HCT116 (cell line): ENCODE measurements at regions not wholly inside any gene's neighbourhood (a gene's known extent, or its start where the extent isn't known, plus 50 kb on each side); places are given as distances from the start of the nearest gene placed in this dataset.

ENCODE experiments used
- ATAC-seq: fragments of 200-7000 bp; cut with Tn5 transposase; 2 replicates; pipeline ENCODE4 v1.9.1; 2020; ENCODE audit warnings: mild to moderate bottlenecking, moderate library complexity
- BruUV-seq: library from RNA; stranded (reverse); fragments of 400-500 nt; replicated peaks from 2 replicates; lab custom pipeline; 2021; lab: Mats Ljungman, UMichigan
- CTCF ChIA-PET: fragments of 300-600 bp; sonication (Branson Sonifier 250); formaldehyde crosslinking; loops from one replicate; lab custom pipeline; 2021; ENCODE audit warnings: antibody characterized with exemption; lab: Charles Lee
- POLR2A ChIA-PET: fragments of 300-600, 350-600 bp; sonication (Branson Sonifier 250); formaldehyde crosslinking; loops from one replicate; lab custom pipeline; 2021; ENCODE audit warnings: antibody characterized with exemption; lab: Charles Lee
- RAD21 ChIA-PET, 2 experiments: fragments of 300-600 bp; sonication (Branson Sonifier 250); formaldehyde crosslinking; loops; one replicate each; lab custom pipeline; 2023; ENCODE audit warnings: low total read pairs in 2 of 2; ENCODE audit not compliant: uncharacterized antibody in 2 of 2, unreplicated experiment in 2 of 2, low non-redundant PET in 1 of 2; lab: Charles Lee
- DNase-seq: peaks from one replicate; pipeline ENCODE4 v3.0.0-alpha.2; 2010; ENCODE audit warnings: low read depth, low spot score
- H2AFZ ChIP-seq: fragments of 200-600 bp; shearing (Covaris generic), sonication (generic); 2 replicates; pipeline ENCODE4 v1.6.1; 2017; ENCODE audit warnings: low read depth, mixed run types, mixed read lengths, antibody characterized with exemption, low read length; ENCODE audit not compliant: poor library complexity, severe bottlenecking
- H3K27ac ChIP-seq: 2 replicates; pipeline ENCODE4 v1.5.1; 2012; ENCODE audit warnings: low read depth, low read length
- H3K27me3 ChIP-seq: fragments of 200-600 bp; sonication (generic); 2 replicates; pipeline ENCODE4 v1.6.1; 2016; ENCODE audit warnings: mixed run types, low read length, mixed read lengths; ENCODE audit not compliant: insufficient read depth
- H3K36me3 ChIP-seq, 2 experiments: fragments of 200-500 bp in 1 of 2; fragments of 200-600 bp in 1 of 2; sonication (Bioruptor generic) in 1 of 2; sonication (generic) in 1 of 2; 2 replicates each; pipeline versions ENCODE4 v1.5.1 to v1.6.1; 2014 to 2016; ENCODE audit warnings: low read length in 2 of 2, inconsistent platforms in 1 of 2, mixed read lengths in 1 of 2, mixed run types in 1 of 2; ENCODE audit not compliant: insufficient read depth in 2 of 2, control insufficient read depth in 1 of 2
- H3K4me1 ChIP-seq, 2 experiments: fragments of 200-600 bp in 1 of 2; sonication (generic) in 1 of 2; 2 replicates each; pipeline versions ENCODE4 v1.5.1 to v1.6.1; 2012 to 2017; ENCODE audit warnings: low read length in 2 of 2, inconsistent platforms in 1 of 2, mild to moderate bottlenecking in 1 of 2, mixed read lengths in 1 of 2, mixed run types in 1 of 2, moderate library complexity in 1 of 2; ENCODE audit not compliant: insufficient read depth in 2 of 2, control insufficient read depth in 1 of 2
- H3K4me2 ChIP-seq: fragments of 200-600 bp; sonication (generic); 2 replicates; pipeline ENCODE4 v1.6.1; 2017; ENCODE audit warnings: mixed run types, low read length, mixed read lengths
- H3K4me3 ChIP-seq, 2 experiments: fragments of 200-600 bp in 1 of 2; sonication (generic) in 1 of 2; replicated peaks in 1 of 2; 2 replicates each; pipeline ENCODE4 v1.5.1; 2011 to 2016; ENCODE audit warnings: low read length in 2 of 2, control low read depth in 1 of 2, low read depth in 1 of 2, mild to moderate bottlenecking in 1 of 2, mixed read lengths in 1 of 2, mixed run types in 1 of 2
- H3K79me2 ChIP-seq: fragments of 200-600 bp; sonication (generic); 2 replicates; pipeline ENCODE4 v1.6.1; 2017; ENCODE audit warnings: mild to moderate bottlenecking, mixed run types, low read length, moderate library complexity, mixed read lengths; ENCODE audit not compliant: insufficient read depth
- H3K9ac ChIP-seq: fragments of 200-600 bp; sonication (generic); 2 replicates; pipeline ENCODE4 v1.6.1; 2016; ENCODE audit warnings: low read length, mixed read lengths
- H3K9me2 ChIP-seq: fragments of 200-600 bp; sonication (generic), shearing (Covaris generic); 2 replicates; pipeline ENCODE4 v1.6.1; 2017; ENCODE audit warnings: mixed run types, mild to moderate bottlenecking, moderate library complexity; ENCODE audit not compliant: insufficient read depth
- H3K9me3 ChIP-seq, 2 experiments: fragments of 200-500 bp in 1 of 2; fragments of 200-600 bp in 1 of 2; sonication (Bioruptor generic) in 1 of 2; sonication (generic) in 1 of 2; 2 replicates each; pipeline ENCODE4 v1.6.1; 2014 to 2017; ENCODE audit warnings: low read length in 2 of 2, mixed read lengths in 2 of 2, inconsistent platforms in 1 of 2, low read depth in 1 of 2, mild to moderate bottlenecking in 1 of 2, mixed run types in 1 of 2, moderate library complexity in 1 of 2; ENCODE audit not compliant: control insufficient read depth in 1 of 2, insufficient read depth in 1 of 2
- H4K20me1 ChIP-seq: fragments of 200-600 bp; sonication (generic), shearing (Covaris generic); 2 replicates; pipeline ENCODE4 v1.6.1; 2017; ENCODE audit warnings: mixed run types, mild to moderate bottlenecking, moderate library complexity; ENCODE audit not compliant: insufficient read depth
- CEBPB ChIP-seq: IDR thresholded peaks from 2 replicates; pipeline ENCODE4 v1.6.1; 2012; ENCODE audit warnings: low read depth
- EZH2 ChIP-seq: fragments of 200-600 bp; sonication (generic); IDR thresholded peaks from 2 replicates; pipeline ENCODE4 v1.6.1; 2017; ENCODE audit warnings: antibody characterized with exemption, mixed run types
- FOSL1 ChIP-seq: IDR thresholded peaks from 2 replicates; pipeline ENCODE4 v1.6.1; 2012; ENCODE audit warnings: low read depth
- POLR2AphosphoS5 ChIP-seq: IDR thresholded peaks from 2 replicates; pipeline ENCODE4 v1.6.1; 2011; ENCODE audit warnings: mild to moderate bottlenecking, low read depth, low read length, moderate library complexity
- SIN3A ChIP-seq: IDR thresholded peaks from 2 replicates; pipeline ENCODE4 v1.6.1; 2012; ENCODE audit warnings: low read depth
- SP1 ChIP-seq: IDR thresholded peaks from 2 replicates; pipeline ENCODE4 v1.6.1; 2012; ENCODE audit warnings: low read depth
- TCF7L2 ChIP-seq: IDR thresholded peaks from 2 replicates; pipeline ENCODE4 v1.7.0; 2011; ENCODE audit warnings: borderline replicate concordance, inconsistent platforms; ENCODE audit not compliant: insufficient read depth, insufficient read length; ENCODE audit errors: extremely low read depth
- ZFX ChIP-seq: fragments of 450-650 bp; IDR thresholded peaks from 2 replicates; pipeline ENCODE4 v1.6.1; 2017
- intact Hi-C: fragments of 100-400 bp; cut with micrococcal nuclease; formaldehyde crosslinking; loops from 2 replicates; pipeline ENCODE4 v1.10.0; 2022
- TF ChIP-seq, protein P1 (sequence below): IDR thresholded peaks from 2 replicates; pipeline ENCODE4 v1.6.1; 2012
- TF ChIP-seq, protein P2 (sequence below): IDR thresholded peaks from 2 replicates; pipeline ENCODE4 v1.6.1; 2012; ENCODE audit warnings: low read depth
- TF ChIP-seq, protein P3 (sequence below): IDR thresholded peaks from 2 replicates; pipeline ENCODE4 v1.6.1; 2012

DNA sequence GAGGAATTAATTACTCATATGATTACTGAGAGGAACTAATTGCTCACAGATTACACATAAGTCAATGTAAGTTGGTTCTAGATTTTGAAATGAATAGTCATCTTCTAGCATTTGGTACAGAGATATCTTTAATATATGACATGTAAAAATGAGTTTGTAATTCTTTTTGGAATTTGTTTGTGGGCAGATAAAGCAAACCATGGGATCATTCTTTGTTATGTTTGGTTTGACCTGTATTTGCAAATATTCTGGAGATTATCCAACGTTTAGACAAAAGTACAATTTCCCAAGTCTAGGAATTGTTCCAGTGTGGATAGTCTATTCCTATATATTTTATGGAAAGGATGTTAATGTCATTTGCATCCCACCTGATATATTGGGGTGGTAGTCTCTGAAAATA, 309.6 kb upstream of the EDNRB start:
- CTCF ChIA-PET = no interaction called here
- no peak for ATAC-seq

DNA sequence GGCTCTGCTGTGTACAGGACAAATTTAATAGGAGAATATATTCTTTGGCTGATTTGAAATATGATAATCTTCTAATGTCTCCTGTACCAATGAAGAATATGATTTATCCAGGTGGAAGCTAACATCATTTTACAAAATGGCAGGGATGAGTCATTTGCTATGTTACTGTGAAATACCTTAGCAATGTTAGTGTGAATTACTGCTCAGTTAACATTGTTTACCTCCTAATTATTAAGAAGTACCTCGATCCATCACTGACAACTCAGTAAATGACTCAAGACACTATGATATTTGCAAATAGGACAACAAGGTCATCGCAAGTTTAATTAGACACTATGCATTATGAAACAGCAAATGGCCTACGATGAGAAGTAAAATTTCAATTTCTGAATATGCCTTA, 309.1 kb upstream of the EDNRB start:
- intact Hi-C loops = no loop called here
- Histone ChIP-seq H3K36me3 (no peaks in the 10 kb centered on the region), H3K9me2 (no peaks in the 10 kb centered on the region), H3K4me2 (no peak overlapping the region), H3K9ac (no peak overlapping the region), H3K9me3 (no peaks in the 10 kb centered on the region), H4K20me1 (no peaks in the 10 kb centered on the region), H3K27me3 (no peaks in the 10 kb centered on the region), H3K27ac (no peak overlapping the region), H2AFZ (no peak overlapping the region), H3K4me3 (no peak overlapping the region), H3K79me2 (no peaks in the 10 kb centered on the region), H3K4me1 (no peaks in the 10 kb centered on the region)
- ChIA-PET CTCF (no interaction called here), POLR2A (no interaction called here), RAD21 (no interaction called here)
- BruUV-seq = no TSS peak
- ATAC-seq (no peak), DNase-seq (no peak)
- TF ChIP-seq POLR2AphosphoS5 = no peak
- TF ChIP-seq, protein P1, sequence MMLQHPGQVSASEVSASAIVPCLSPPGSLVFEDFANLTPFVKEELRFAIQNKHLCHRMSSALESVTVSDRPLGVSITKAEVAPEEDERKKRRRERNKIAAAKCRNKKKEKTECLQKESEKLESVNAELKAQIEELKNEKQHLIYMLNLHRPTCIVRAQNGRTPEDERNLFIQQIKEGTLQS = no peak
- no peak for TF ChIP-seq TCF7L2
- TF ChIP-seq, protein P2, sequence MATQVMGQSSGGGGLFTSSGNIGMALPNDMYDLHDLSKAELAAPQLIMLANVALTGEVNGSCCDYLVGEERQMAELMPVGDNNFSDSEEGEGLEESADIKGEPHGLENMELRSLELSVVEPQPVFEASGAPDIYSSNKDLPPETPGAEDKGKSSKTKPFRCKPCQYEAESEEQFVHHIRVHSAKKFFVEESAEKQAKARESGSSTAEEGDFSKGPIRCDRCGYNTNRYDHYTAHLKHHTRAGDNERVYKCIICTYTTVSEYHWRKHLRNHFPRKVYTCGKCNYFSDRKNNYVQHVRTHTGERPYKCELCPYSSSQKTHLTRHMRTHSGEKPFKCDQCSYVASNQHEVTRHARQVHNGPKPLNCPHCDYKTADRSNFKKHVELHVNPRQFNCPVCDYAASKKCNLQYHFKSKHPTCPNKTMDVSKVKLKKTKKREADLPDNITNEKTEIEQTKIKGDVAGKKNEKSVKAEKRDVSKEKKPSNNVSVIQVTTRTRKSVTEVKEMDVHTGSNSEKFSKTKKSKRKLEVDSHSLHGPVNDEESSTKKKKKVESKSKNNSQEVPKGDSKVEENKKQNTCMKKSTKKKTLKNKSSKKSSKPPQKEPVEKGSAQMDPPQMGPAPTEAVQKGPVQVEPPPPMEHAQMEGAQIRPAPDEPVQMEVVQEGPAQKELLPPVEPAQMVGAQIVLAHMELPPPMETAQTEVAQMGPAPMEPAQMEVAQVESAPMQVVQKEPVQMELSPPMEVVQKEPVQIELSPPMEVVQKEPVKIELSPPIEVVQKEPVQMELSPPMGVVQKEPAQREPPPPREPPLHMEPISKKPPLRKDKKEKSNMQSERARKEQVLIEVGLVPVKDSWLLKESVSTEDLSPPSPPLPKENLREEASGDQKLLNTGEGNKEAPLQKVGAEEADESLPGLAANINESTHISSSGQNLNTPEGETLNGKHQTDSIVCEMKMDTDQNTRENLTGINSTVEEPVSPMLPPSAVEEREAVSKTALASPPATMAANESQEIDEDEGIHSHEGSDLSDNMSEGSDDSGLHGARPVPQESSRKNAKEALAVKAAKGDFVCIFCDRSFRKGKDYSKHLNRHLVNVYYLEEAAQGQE = no peak
- TF ChIP-seq CEBPB = no peak
- TF ChIP-seq SIN3A = no peak
- no peak for TF ChIP-seq EZH2
- no peak for TF ChIP-seq FOSL1
- no peak for TF ChIP-seq ZFX
- no peak for TF ChIP-seq SP1

More for the DNA sequence above, 309.6 kb upstream of the EDNRB start:
- RAD21 ChIA-PET = no interaction called here
- Histone ChIP-seq H3K27ac (no peak overlapping the region), H4K20me1 (no peaks in the 10 kb centered on the region), H3K36me3 (no peaks in the 10 kb centered on the region), H3K9me2 (no peaks in the 10 kb centered on the region), H3K9ac (no peak overlapping the region), H3K9me3 (no peaks in the 10 kb centered on the region), H3K4me3 (no peak overlapping the region), H3K4me1 (no peaks in the 10 kb centered on the region), H3K27me3 (no peaks in the 10 kb centered on the region), H2AFZ (no peak overlapping the region), H3K4me2 (no peak overlapping the region), H3K79me2 (no peaks in the 10 kb centered on the region)
- no peak for TF ChIP-seq TCF7L2
- TF ChIP-seq, protein P2 = no peak
- TF ChIP-seq, protein P3, sequence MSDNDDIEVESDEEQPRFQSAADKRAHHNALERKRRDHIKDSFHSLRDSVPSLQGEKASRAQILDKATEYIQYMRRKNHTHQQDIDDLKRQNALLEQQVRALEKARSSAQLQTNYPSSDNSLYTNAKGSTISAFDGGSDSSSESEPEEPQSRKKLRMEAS = no peak
- POLR2A ChIA-PET = no interaction called here
- no peak for DNase-seq
- no TSS peak for BruUV-seq
- intact Hi-C loops = no loop called here
